GOT3 (cell line): ENCODE measurements at regions not wholly inside any gene's neighbourhood (a gene's known extent, or its start where the extent isn't known, plus 50 kb on each side); places are given as distances from the start of the nearest gene placed in this dataset.

Experiments
- DNase-seq: peaks from one replicate; lab custom pipeline; 2025; ENCODE audit warnings: mixed read lengths; lab: John Stamatoyannopoulos, UW

- DNase-seq: no peak
Measured at GRCh38 chr12:130017591-130018449, 114.0 kb upstream of the TMEM132D start.

- no peak for DNase-seq
Measured at GRCh38 chr12:130018614-130019013, 114.8 kb upstream of the TMEM132D start.

- no peak for DNase-seq
Measured at GRCh38 chr12:130026608-130027176, 122.9 kb upstream of the TMEM132D start.

- DNase-seq: no peak
Measured at GRCh38 chr12:130027798-130028197, 124.0 kb upstream of the TMEM132D start.

- no peak for DNase-seq
Measured at GRCh38 chr12:130029151-130029550, 125.3 kb upstream of the TMEM132D start.

DNA sequence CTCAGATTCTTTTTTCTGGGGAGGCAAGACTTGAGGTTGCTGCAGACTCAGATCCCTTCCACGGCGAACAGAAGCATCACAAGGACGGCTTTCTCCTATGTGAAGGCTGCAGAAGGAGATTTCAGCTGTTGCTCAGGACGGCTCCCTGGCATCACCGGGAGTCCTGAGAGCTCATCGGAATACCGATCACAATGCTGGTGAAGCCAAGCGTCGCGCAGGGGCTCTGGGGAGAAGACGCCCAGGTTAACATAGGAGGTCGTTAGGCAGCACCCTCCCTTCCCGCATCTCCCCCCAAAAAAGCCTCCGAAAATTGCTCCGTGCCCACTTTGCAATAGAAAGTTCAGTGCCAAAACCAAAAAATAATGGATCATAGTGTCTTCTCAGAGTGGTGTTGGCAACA lies 127.2 kb upstream of the TMEM132D start:
- DNase-seq: no peak

DNA sequence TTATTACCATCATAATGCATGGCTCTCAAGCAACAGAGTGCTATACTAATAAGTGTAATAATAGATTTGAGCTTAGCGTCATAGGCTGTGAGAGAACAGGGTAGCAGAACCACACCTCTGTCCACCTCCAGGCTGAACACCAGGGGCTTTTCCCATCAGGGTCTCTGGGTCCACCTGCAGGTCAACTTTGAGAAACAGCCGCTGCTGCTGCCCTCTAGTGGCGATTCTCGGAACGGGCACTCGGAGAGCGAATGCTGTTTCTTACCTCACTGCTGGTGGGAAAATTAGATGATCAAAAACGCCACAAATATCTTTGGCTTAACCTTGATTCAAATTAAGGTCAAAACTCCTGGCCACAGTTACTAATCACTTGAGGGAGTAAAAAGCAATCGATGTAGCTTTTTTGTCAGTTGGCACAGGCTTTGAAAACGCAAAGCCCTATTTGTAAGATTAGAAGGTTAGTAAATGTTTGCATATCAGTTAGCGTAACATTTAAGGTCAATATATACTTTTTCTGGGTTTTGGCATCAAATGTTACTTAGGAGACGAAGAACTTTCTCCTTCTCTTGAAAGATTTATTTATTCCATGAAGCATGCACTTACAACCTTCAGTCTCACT lies 127.9 kb upstream of the TMEM132D start:
- DNase-seq: peak; percentile 2

DNA sequence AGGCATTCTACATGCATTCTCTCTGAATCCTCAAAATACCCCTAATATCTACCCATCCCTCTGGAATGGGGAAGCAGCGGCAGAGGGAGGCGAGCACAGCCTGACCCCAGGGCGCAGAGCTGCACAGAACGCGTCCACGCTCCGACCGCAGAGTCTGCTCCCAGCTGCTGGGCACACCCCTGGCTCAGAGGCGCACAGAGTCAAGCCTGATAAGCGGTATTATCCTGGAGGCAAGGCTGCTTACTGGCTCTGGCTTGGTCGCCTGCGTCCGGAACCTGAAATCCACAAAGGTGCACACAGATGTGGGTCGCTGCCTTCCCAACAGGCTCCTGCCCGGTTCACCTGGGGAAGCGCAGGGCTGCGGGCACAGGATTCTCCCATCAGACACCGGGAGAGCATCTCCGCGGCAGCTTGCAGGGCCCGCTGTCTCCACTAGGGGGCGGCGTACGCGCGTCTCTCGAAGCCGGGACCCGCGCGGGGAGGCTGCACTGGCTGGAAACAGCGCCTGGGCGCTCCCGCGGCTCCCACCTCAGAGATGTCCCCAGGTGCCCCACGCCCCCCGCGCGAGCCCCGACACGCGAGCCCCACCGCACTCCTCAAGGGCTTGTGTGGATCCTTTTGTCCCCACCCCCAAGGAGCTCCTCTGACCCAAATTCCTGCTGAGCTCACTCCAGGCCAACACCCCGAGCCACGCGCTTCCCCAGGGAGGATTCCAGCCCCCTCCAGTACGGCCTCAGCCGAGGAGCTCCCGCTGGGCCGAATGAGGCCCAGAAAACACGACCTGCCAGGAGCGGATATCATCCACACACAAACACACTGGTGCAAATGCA lies 120.1 kb upstream of the FZD10 start:
- no peak for DNase-seq

GRCh38 chr12:130043685-130044406 lies 118.4 kb upstream of the FZD10 start:
- DNase-seq: no peak

GRCh38 chr12:130044991-130045621 lies 117.2 kb upstream of the FZD10 start:
- no peak for DNase-seq

GRCh38 chr12:130049666-130050065 lies 112.6 kb upstream of the FZD10 start:
- no peak for DNase-seq

GRCh38 chr12:130051900-130052299 lies 110.4 kb upstream of the FZD10 start:
- no peak for DNase-seq

DNA sequence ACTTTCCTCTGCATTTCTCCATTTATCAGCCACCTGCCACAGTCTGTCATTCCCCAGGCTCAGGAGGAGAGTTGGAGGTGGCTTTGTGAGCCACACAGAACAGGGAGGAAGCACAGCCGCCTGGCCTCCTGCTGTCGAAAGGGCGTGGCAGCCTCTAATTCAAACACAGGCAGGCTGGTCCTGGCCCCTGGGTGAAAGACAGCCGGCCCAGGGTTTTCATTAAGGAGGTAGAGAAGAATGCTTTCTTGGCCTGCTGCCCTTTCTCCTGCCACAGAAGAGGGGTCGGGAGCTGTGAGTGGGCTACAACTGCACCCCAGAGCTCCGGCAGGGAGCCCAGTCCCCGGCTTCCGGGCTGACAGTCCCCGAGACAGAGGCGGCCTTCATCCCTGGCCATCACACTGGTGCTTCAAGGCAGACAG lies 108.6 kb upstream of the FZD10 start:
- no peak for DNase-seq

DNA sequence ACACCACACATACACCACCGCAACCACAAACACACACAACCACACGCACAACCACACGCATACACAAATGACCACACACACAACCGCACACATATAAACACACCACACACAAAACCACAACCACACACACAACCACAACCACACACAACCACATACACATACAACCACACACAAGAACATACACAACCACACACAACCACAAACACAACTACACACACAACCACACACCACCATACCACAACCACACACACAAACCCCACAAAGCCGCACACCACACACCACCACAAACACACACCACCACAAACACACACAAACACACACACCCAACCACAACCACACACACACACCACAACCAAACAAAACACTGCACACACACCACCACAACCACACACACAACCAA lies 107.5 kb upstream of the FZD10 start:
- no peak for DNase-seq

DNA sequence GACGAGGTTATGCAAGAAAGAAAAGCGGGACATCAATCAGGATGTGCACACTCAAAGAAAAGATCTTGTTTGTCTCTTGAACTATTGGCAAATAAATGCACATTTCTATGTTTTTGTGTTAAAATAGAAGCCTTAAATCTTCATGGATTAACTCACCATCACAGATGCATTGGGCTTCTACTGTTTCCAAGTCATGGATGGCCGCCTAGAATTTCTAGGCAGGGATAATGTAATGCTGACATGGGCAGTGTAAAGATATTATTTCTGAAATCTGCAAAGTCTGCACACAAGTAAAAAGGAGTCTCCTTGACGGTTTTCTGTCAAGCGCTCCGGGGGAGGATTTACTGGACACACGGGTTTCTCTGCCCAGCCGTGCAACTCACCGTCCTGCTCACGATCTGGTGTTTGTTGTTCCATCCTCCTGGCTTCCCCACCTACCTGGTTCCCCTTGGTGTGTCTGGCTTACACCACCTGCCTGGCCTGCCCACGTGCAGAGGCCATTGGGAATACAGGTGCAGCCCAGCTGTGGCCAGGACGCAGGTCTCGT lies 103.3 kb upstream of the FZD10 start:
- DNase-seq: no peak

- DNase-seq: no peak
Measured at GRCh38 chr12:130063866-130064265, 98.4 kb upstream of the FZD10 start.

- no peak for DNase-seq
Measured at GRCh38 chr12:130064999-130065398, 97.3 kb upstream of the FZD10 start.

- DNase-seq: no peak
Measured at GRCh38 chr12:130066742-130067141, 95.5 kb upstream of the FZD10 start.

GRCh38 chr12:130068741-130069140 lies 93.5 kb upstream of the FZD10 start:
- no peak for DNase-seq

- no peak for DNase-seq
Measured at GRCh38 chr12:130070126-130070611, 92.1 kb upstream of the FZD10 start.

GRCh38 chr12:130073721-130074120 lies 88.5 kb upstream of the FZD10 start:
- DNase-seq: no peak
